ENCODE measurements at regions not wholly inside any gene's neighbourhood (a gene's known extent, or its start where the extent isn't known, plus 50 kb on each side); places are given as distances from the start of the nearest gene placed in this dataset.

DNA sequence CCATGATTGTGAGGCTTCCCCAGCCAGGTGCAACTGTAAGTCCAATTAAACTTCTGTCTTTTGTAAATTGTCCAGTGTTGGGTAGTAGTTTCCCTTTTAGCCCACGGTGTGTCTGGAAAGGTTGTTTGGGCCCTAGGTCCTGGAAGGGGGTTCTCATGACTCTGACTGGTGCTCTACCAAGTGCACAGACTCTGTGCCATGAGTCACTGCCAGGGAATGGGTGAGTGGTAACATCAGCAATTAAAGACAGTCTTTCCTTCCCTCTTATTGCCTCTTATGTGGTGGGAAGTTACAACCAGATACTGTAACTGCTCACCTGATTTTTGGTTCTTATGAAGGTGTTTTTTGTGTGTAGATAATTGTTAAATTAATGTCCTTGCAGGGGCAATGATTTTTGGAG is 141.2 kb downstream of the PRDM9 start:
- TF ChIP-seq, protein P1, sequence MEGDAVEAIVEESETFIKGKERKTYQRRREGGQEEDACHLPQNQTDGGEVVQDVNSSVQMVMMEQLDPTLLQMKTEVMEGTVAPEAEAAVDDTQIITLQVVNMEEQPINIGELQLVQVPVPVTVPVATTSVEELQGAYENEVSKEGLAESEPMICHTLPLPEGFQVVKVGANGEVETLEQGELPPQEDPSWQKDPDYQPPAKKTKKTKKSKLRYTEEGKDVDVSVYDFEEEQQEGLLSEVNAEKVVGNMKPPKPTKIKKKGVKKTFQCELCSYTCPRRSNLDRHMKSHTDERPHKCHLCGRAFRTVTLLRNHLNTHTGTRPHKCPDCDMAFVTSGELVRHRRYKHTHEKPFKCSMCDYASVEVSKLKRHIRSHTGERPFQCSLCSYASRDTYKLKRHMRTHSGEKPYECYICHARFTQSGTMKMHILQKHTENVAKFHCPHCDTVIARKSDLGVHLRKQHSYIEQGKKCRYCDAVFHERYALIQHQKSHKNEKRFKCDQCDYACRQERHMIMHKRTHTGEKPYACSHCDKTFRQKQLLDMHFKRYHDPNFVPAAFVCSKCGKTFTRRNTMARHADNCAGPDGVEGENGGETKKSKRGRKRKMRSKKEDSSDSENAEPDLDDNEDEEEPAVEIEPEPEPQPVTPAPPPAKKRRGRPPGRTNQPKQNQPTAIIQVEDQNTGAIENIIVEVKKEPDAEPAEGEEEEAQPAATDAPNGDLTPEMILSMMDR (IDR thresholded peaks at IDR 0.05): no peak
- TF ChIP-seq POLR2A (IDR thresholded peaks at IDR 0.05): no peak
